ENCODE measurements at regions not wholly inside any gene's neighbourhood (a gene's known extent, or its start where the extent isn't known, plus 50 kb on each side); places are given as distances from the start of the nearest gene placed in this dataset.
"Not testable (repeated sequence)": the region's sequence is repeated elsewhere in the genome, so short reads cannot be mapped to it uniquely, and the experiment has no call there.

DNA sequence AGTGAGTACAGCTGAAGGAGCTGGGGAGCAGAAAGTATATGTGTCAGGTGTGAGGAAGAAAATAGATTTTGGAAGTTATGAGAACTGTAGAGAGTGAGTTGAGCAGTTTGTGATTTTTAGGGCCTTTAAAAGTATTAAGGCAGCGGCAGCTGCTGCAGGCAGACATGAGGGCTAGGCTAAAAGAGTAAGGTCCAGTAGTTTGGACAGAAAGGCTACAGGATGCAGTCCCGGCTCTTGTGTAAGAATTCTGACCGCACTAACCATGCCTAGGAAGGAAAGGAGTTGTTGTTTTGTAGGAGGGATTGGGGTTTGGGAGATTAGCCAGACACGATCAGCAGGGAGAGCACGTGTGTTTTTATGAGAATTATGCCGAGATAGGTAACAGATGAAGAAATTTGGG is 1144.9 kb downstream of the SORCS1 start:
- TF ChIP-seq, protein P1, sequence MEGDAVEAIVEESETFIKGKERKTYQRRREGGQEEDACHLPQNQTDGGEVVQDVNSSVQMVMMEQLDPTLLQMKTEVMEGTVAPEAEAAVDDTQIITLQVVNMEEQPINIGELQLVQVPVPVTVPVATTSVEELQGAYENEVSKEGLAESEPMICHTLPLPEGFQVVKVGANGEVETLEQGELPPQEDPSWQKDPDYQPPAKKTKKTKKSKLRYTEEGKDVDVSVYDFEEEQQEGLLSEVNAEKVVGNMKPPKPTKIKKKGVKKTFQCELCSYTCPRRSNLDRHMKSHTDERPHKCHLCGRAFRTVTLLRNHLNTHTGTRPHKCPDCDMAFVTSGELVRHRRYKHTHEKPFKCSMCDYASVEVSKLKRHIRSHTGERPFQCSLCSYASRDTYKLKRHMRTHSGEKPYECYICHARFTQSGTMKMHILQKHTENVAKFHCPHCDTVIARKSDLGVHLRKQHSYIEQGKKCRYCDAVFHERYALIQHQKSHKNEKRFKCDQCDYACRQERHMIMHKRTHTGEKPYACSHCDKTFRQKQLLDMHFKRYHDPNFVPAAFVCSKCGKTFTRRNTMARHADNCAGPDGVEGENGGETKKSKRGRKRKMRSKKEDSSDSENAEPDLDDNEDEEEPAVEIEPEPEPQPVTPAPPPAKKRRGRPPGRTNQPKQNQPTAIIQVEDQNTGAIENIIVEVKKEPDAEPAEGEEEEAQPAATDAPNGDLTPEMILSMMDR (IDR thresholded peaks at IDR 0.05 in 8 of 11, conservative IDR thresholded peaks at IDR 0.05 in 3 of 11): not testable (repeated sequence)
- TF ChIP-seq POLR2A (IDR thresholded peaks at IDR 0.05): not testable (repeated sequence)

Measured in spleen (tissue), 7 donors.